NT2/D1 (cell line): ENCODE measurements at regions not wholly inside any gene's neighbourhood (a gene's known extent, or its start where the extent isn't known, plus 50 kb on each side); places are given as distances from the start of the nearest gene placed in this dataset.

Experiments
- DNase-seq: peaks from one replicate; pipeline ENCODE4 v3.0.0-alpha.2; 2011; ENCODE audit warnings: low read depth, low spot score
- H3K27me3 ChIP-seq: 2 replicates; pipeline ENCODE4 v1.6.0; 2011; ENCODE audit warnings: mild to moderate bottlenecking; ENCODE audit not compliant: insufficient read length, insufficient read depth
- H3K36me3 ChIP-seq: 2 replicates; pipeline ENCODE4 v1.6.1; 2011; ENCODE audit warnings: mild to moderate bottlenecking, low read length, mixed read lengths; ENCODE audit not compliant: insufficient read depth, insufficient read length
- H3K4me1 ChIP-seq: 2 replicates; pipeline ENCODE4 v1.5.1; 2011; ENCODE audit not compliant: insufficient read depth, insufficient read length
- H3K4me3 ChIP-seq: 2 replicates; pipeline ENCODE4 v1.5.1; 2011; ENCODE audit warnings: low read depth; ENCODE audit not compliant: insufficient read length
- H3K9ac ChIP-seq: 2 replicates; pipeline ENCODE4 v1.6.0; 2011; ENCODE audit warnings: low read depth; ENCODE audit not compliant: insufficient read length
- H3K9me3 ChIP-seq: 2 replicates; pipeline ENCODE4 v1.5.1; 2011; ENCODE audit warnings: mild to moderate bottlenecking, low read length; ENCODE audit not compliant: insufficient read depth
- SUZ12 ChIP-seq: IDR thresholded peaks from 2 replicates; pipeline ENCODE4 v1.6.1; 2011; ENCODE audit not compliant: insufficient read length, insufficient read depth; ENCODE audit errors: extremely low read depth
- YY1 ChIP-seq: IDR thresholded peaks from 2 replicates; pipeline ENCODE4 v1.6.1; 2011; ENCODE audit not compliant: insufficient read length, insufficient read depth
- ZNF274 ChIP-seq: IDR thresholded peaks from 2 replicates; pipeline ENCODE4 v1.6.1; 2011; ENCODE audit warnings: mild to moderate bottlenecking, low read depth, low read length

GRCh38 chr14:82414853-82415539 is 881.3 kb upstream of the SEL1L start:
- TF ChIP-seq SUZ12 (no peak), YY1 (no peak), ZNF274 (no peak)
- H3K4me1 ChIP-seq: no peaks in the 10 kb centered on the region
- H3K9me3 ChIP-seq: no peaks in the 10 kb centered on the region
- no peaks in the 10 kb centered on the region for H3K27me3 ChIP-seq
- DNase-seq: no peak
- no peak overlapping the region for H3K4me3 ChIP-seq
- H3K36me3 ChIP-seq: no peaks in the 10 kb centered on the region
- no peak overlapping the region for H3K9ac ChIP-seq

GRCh38 chr14:82419933-82420332 is 886.3 kb upstream of the SEL1L start:
- Histone ChIP-seq H3K27me3 (no peaks in the 10 kb centered on the region), H3K9me3 (no peaks in the 10 kb centered on the region), H3K4me1 (no peaks in the 10 kb centered on the region), H3K4me3 (no peak overlapping the region), H3K36me3 (no peaks in the 10 kb centered on the region), H3K9ac (no peak overlapping the region)
- DNase-seq: no peak
- no peak for TF ChIP-seq SUZ12
- no peak for TF ChIP-seq ZNF274
- no peak for TF ChIP-seq YY1

- no peak for DNase-seq
- H3K9me3 ChIP-seq: no peaks in the 10 kb centered on the region
- no peak overlapping the region for H3K9ac ChIP-seq
- no peaks in the 10 kb centered on the region for H3K27me3 ChIP-seq
- no peak overlapping the region for H3K4me3 ChIP-seq
- TF ChIP-seq YY1 (no peak), SUZ12 (no peak), ZNF274 (no peak)
- H3K36me3 ChIP-seq: no peaks in the 10 kb centered on the region
- H3K4me1 ChIP-seq: no peaks in the 10 kb centered on the region
These were observed 887.2 kb upstream of the SEL1L start for GRCh38 chr14:82420871-82421270.

GRCh38 chr14:82421286-82421685 is 887.6 kb upstream of the SEL1L start:
- Histone ChIP-seq H3K9me3 (no peaks in the 10 kb centered on the region), H3K27me3 (no peaks in the 10 kb centered on the region), H3K4me3 (no peak overlapping the region), H3K9ac (no peak overlapping the region), H3K36me3 (no peaks in the 10 kb centered on the region), H3K4me1 (no peaks in the 10 kb centered on the region)
- DNase-seq: no peak
- TF ChIP-seq ZNF274: no peak
- no peak for TF ChIP-seq YY1
- no peak for TF ChIP-seq SUZ12

GRCh38 chr14:82422230-82422629 is 888.6 kb upstream of the SEL1L start:
- H3K36me3 ChIP-seq: no peaks in the 10 kb centered on the region
- TF ChIP-seq ZNF274: no peak
- no peak overlapping the region for H3K9ac ChIP-seq
- no peaks in the 10 kb centered on the region for H3K9me3 ChIP-seq
- DNase-seq: no peak
- no peaks in the 10 kb centered on the region for H3K27me3 ChIP-seq
- H3K4me1 ChIP-seq: no peaks in the 10 kb centered on the region
- no peak overlapping the region for H3K4me3 ChIP-seq

- no peak overlapping the region for H3K9ac ChIP-seq
- no peaks in the 10 kb centered on the region for H3K27me3 ChIP-seq
- no peak for DNase-seq
- H3K4me1 ChIP-seq: no peaks in the 10 kb centered on the region
- no peak overlapping the region for H3K4me3 ChIP-seq
- no peaks in the 10 kb centered on the region for H3K9me3 ChIP-seq
- no peaks in the 10 kb centered on the region for H3K36me3 ChIP-seq
- no peak for TF ChIP-seq ZNF274
- TF ChIP-seq SUZ12: no peak
- no peak for TF ChIP-seq YY1
These were observed 891.6 kb upstream of the SEL1L start for GRCh38 chr14:82425261-82425660.

- H3K36me3 ChIP-seq: no peaks in the 10 kb centered on the region
- H3K9ac ChIP-seq: no peak overlapping the region
- H3K9me3 ChIP-seq: no peaks in the 10 kb centered on the region
These were observed 897.4 kb upstream of the SEL1L start for GRCh38 chr14:82431031-82431430.

More at GRCh38 chr14:82431031-82431430, 897.4 kb upstream of the SEL1L start:
- no peak for TF ChIP-seq YY1
- TF ChIP-seq SUZ12: no peak
- no peak for TF ChIP-seq ZNF274
- Histone ChIP-seq H3K4me1 (no peaks in the 10 kb centered on the region), H3K27me3 (no peaks in the 10 kb centered on the region), H3K4me3 (no peak overlapping the region)
- no peak for DNase-seq
